Left ventricle myocardium inferior (tissue), 1 donor: ENCODE measurements at regions not wholly inside any gene's neighbourhood (a gene's known extent, or its start where the extent isn't known, plus 50 kb on each side); places are given as distances from the start of the nearest gene placed in this dataset.
A peak's percentile ranks its signal among the peaks of the same experiment; 100 is the strongest.

Source experiments
- DNase-seq: peaks from one replicate; pipeline ENCODE4 v3.0.0-alpha.2; 2020
- H3K27ac ChIP-seq: fragments of 200-600 bp; replicated peaks from 2 replicates; pipeline ENCODE4 v1.8.0; 2021
- H3K27me3 ChIP-seq: fragments of 200-600 bp; 2 replicates; pipeline ENCODE4 v1.8.0; 2021; ENCODE audit warnings: low read depth
- H3K36me3 ChIP-seq: fragments of 200-600 bp; 2 replicates; pipeline ENCODE4 v1.8.0; 2021
- H3K4me1 ChIP-seq: fragments of 200-600 bp; 2 replicates; pipeline ENCODE4 v1.8.0; 2021
- H3K4me3 ChIP-seq: fragments of 200-600 bp; 2 replicates; pipeline ENCODE4 v1.8.0; 2021; ENCODE audit warnings: mild to moderate bottlenecking, moderate library complexity
- H3K9me3 ChIP-seq: fragments of 200-600 bp; replicated peaks from 2 replicates; pipeline ENCODE4 v1.8.0; 2021
- intact Hi-C: fragments of 100-400 bp; cut with micrococcal nuclease; formaldehyde crosslinking; loops from one replicate; pipeline ENCODE4 v1.11.0; 2022
- TF ChIP-seq, protein P1 (sequence below): fragments of 200-600 bp; IDR thresholded peaks from 2 replicates; pipeline ENCODE4 v1.8.0; 2021; ENCODE audit warnings: antibody characterized with exemption, mild to moderate bottlenecking, borderline replicate concordance
- donor health status: DM: no; HTN: yes; CAD: no; lungs with severe emphysema.

DNA sequence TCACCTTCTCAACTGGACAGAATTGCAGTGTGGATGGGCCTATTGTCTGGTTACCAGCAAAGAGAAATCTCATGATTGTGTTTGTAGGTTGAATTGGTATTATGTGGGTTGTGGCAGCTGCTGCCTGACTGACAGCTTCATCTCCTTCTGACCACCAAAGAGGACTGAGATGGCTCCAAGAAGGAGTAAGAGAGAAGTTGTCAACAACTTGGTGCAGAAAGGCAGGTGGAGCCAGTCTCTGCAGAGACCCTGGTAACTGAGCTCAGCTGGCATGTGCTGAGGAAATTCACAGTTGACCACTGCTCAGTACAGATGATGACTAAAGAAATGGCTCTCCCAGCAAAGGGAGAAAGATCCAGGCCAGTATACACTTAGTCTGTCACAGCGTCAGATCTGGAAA lies 240.0 kb upstream of the AMIGO2 start:
- H3K4me1 ChIP-seq = peaks cover 15% of the 10 kb centered on the region
- TF ChIP-seq, protein P1, sequence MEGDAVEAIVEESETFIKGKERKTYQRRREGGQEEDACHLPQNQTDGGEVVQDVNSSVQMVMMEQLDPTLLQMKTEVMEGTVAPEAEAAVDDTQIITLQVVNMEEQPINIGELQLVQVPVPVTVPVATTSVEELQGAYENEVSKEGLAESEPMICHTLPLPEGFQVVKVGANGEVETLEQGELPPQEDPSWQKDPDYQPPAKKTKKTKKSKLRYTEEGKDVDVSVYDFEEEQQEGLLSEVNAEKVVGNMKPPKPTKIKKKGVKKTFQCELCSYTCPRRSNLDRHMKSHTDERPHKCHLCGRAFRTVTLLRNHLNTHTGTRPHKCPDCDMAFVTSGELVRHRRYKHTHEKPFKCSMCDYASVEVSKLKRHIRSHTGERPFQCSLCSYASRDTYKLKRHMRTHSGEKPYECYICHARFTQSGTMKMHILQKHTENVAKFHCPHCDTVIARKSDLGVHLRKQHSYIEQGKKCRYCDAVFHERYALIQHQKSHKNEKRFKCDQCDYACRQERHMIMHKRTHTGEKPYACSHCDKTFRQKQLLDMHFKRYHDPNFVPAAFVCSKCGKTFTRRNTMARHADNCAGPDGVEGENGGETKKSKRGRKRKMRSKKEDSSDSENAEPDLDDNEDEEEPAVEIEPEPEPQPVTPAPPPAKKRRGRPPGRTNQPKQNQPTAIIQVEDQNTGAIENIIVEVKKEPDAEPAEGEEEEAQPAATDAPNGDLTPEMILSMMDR = no peak
- no peak for DNase-seq
- no peaks in the 10 kb centered on the region for H3K9me3 ChIP-seq
- no peaks in the 10 kb centered on the region for H3K36me3 ChIP-seq
- intact Hi-C loops = no loop called here
- H3K4me3 ChIP-seq = no peak overlapping the region
- H3K27ac ChIP-seq = no peak overlapping the region
- no peaks in the 10 kb centered on the region for H3K27me3 ChIP-seq

DNA sequence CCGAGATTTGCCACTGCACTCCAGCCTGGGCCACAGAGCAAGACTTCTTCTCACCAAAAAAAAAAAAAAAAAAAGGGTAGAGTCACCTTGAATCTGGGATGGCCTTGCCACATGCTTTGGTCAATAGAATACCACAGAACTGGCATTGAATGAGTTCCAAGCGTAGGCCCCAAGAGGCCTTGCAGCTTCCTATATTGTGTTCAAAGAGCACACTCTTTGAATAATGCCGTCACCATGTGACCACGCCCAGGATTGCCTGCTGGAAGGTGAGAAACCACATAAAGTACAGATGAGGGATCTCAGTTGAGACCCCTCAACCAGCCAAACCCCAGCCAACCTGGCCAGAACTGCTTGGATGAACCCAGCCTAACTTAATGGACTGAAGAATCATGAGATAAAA lies 239.2 kb upstream of the AMIGO2 start:
- TF ChIP-seq, protein P1 = no peak
- no peaks in the 10 kb centered on the region for H3K27me3 ChIP-seq
- no peaks in the 10 kb centered on the region for H3K36me3 ChIP-seq
- no peaks in the 10 kb centered on the region for H3K9me3 ChIP-seq
- peaks cover 15% of the 10 kb centered on the region for H3K4me1 ChIP-seq
- no peak overlapping the region for H3K27ac ChIP-seq
- DNase-seq = no peak
- intact Hi-C loops = no loop called here
- H3K4me3 ChIP-seq = no peak overlapping the region

DNA sequence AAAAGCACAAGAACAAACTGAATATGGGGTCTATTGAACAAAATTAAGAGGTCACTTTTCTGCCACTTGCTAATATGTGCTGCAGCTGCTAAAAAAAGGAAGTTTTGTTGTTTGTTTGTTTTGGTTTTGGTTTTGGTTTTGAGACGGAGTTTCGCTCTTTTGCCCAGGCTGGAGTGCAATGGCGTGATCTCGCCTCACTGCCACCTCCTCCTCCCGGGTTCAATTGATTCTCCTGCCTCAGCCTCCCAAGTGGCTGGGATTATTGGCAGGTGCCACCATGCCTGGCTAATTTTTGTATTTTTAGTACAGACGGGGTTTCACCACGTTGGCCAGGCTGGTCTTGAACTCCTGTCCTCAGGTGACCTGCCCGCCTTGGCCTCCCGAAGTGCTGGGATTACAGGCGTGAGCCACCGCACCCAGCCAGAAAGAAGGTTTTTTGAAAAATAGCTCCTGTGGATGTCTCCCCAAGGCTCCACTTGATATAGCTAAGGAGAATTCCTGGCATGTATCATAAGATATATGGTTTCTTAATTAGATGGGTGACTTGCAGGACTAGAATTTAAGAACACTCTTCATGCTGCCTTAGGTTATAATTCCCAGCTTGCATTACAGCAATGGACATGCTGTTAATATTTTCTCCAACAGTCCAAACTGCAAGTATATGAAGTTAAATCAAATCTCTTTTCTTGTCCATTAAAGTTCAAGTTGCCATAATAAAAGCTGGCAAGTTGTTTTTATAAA lies 237.6 kb upstream of the AMIGO2 start:
- DNase-seq = no peak
- Histone ChIP-seq H3K36me3 (no peaks in the 10 kb centered on the region), H3K27me3 (no peaks in the 10 kb centered on the region), H3K4me1 (peaks cover 15% of the 10 kb centered on the region), H3K9me3 (no peaks in the 10 kb centered on the region), H3K27ac (peak overlapping the region; percentile 79), H3K4me3 (peak overlapping the region; percentile 39)
- TF ChIP-seq, protein P1 = no peak
- intact Hi-C loops = no loop called here

DNA sequence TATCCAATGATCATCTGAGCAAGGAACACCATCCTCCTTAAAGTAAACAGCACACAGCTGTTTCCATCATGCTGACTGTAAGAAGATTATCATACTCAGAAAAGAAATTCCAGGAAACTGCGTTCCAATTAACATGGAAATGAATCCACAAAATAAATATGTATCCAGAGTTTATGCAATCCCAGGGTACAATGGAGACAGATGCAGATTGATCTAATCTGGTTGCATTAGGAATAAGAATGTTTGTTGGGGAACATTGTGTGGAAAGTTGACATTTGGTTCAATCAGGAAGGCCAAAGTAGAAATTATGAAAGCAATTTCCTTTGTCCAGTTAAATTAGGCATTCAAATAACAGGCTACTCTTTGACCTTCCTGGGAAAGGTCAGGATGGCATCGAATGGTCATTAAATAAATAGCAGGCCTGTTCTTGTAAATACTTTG lies 236.9 kb upstream of the AMIGO2 start:
- no peaks in the 10 kb centered on the region for H3K9me3 ChIP-seq
- intact Hi-C loops = no loop called here
- no peaks in the 10 kb centered on the region for H3K36me3 ChIP-seq
- H3K4me1 ChIP-seq = peaks cover 15% of the 10 kb centered on the region
- no peak overlapping the region for H3K4me3 ChIP-seq
- H3K27me3 ChIP-seq = no peaks in the 10 kb centered on the region
- TF ChIP-seq, protein P1 = no peak
- DNase-seq = no peak
- peak overlapping the region; percentile 79 for H3K27ac ChIP-seq

DNA sequence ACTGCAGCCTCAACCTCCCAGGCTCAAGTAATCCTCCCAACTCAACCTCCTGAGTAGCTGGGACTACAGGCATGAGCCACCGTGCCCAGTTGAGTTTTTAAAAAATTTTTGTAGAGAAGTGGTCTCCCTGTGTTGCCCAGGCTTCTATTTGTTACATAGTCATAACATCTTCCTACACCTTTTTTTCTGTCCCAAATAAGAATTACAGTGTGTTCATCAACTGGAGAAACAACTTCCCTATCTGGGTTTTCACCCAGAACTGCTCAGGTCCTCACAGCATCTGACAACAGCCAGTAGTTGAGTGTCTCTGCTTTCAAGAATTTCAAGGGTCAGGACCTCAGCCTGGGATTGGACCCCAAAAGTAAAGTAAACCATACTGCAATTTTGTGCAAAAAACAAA lies 235.2 kb upstream of the AMIGO2 start:
- Histone ChIP-seq H3K4me1 (peaks cover 15% of the 10 kb centered on the region), H3K27me3 (no peaks in the 10 kb centered on the region), H3K36me3 (no peaks in the 10 kb centered on the region), H3K4me3 (no peak overlapping the region), H3K9me3 (no peaks in the 10 kb centered on the region), H3K27ac (no peak overlapping the region)
- DNase-seq = no peak
- TF ChIP-seq, protein P1 = no peak
- intact Hi-C loops = no loop called here
